Erythroblast (primary cell): ENCODE measurements at regions not wholly inside any gene's neighbourhood (a gene's known extent, or its start where the extent isn't known, plus 50 kb on each side); places are given as distances from the start of the nearest gene placed in this dataset.

ENCODE experiments used
- GATA1 ChIP-seq: IDR thresholded peaks from 2 replicates; pipeline ENCODE4 v1.6.1; 2011; ENCODE audit warnings: low read depth, mild to moderate bottlenecking, control low read depth, low read length, moderate library complexity
- POLR2A ChIP-seq: IDR thresholded peaks from 2 replicates; pipeline ENCODE4 v1.6.1; 2011; ENCODE audit warnings: mild to moderate bottlenecking, low read length

GRCh38 chr12:97300891-97301290 is 161.7 kb upstream of the RMST start:
- TF ChIP-seq POLR2A (no peak), GATA1 (no peak)
